ENCODE measurements at regions not wholly inside any gene's neighbourhood (a gene's known extent, or its start where the extent isn't known, plus 50 kb on each side); places are given as distances from the start of the nearest gene placed in this dataset.

DNA sequence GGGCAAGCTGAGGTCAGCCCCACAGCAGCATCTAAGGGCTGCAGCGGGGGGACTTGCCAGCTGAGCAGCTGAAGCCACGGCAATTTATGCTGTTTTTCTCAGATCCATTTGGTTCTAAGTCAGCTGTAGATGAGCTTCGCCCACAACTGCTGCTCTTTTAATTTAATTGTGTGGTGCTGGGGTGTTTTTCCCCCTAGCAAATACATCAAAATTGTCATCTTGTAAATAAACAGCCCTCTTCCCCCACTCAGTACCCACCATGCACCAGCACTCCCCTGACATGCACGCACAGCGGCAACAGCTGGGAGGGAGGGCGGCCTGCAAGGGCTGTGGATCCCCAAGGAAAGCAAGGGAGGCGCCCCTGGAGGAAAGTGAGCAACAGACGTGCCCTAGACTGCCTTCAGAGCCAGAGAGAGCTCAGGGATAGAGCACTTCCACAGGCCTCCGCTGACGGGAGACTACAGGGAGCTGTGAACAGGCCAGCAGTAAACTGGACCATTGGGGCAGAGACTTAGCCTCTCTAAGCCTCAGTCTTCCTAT is 149.5 kb downstream of the TMEM132E start:
- DNase-seq (no peak), ATAC-seq (no peak)
- intact Hi-C loops (cut with DNase I, micrococcal nuclease): no loop called here
- Histone ChIP-seq H3K4me1 (ENCODE audit: low read depth) (no peaks in the 10 kb centered on the region), H3K36me3 (ENCODE audit: low read depth) (no peaks in the 10 kb centered on the region), H3K4me3 (no peak overlapping the region), H3K9me3 (no peaks in the 10 kb centered on the region)
- TF ChIP-seq, protein P1, sequence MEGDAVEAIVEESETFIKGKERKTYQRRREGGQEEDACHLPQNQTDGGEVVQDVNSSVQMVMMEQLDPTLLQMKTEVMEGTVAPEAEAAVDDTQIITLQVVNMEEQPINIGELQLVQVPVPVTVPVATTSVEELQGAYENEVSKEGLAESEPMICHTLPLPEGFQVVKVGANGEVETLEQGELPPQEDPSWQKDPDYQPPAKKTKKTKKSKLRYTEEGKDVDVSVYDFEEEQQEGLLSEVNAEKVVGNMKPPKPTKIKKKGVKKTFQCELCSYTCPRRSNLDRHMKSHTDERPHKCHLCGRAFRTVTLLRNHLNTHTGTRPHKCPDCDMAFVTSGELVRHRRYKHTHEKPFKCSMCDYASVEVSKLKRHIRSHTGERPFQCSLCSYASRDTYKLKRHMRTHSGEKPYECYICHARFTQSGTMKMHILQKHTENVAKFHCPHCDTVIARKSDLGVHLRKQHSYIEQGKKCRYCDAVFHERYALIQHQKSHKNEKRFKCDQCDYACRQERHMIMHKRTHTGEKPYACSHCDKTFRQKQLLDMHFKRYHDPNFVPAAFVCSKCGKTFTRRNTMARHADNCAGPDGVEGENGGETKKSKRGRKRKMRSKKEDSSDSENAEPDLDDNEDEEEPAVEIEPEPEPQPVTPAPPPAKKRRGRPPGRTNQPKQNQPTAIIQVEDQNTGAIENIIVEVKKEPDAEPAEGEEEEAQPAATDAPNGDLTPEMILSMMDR (IDR thresholded peaks at IDR 0.05): no peak

- no peaks in the 10 kb centered on the region for H3K9me3 ChIP-seq
- ATAC-seq: no peak
- DNase-seq: no peak
- TF ChIP-seq, protein P1 (IDR thresholded peaks at IDR 0.05): no peak
- H3K36me3 ChIP-seq (ENCODE audit: low read depth): no peaks in the 10 kb centered on the region
- intact Hi-C loops (cut with DNase I, micrococcal nuclease): no loop called here
- H3K4me3 ChIP-seq: no peak overlapping the region
- H3K4me1 ChIP-seq (ENCODE audit: low read depth): no peaks in the 10 kb centered on the region
Observed at GRCh38 chr17:34727601-34728000, 148.2 kb downstream of the TMEM132E start.

- DNase-seq: no peak
- TF ChIP-seq, protein P1 (IDR thresholded peaks at IDR 0.05): no peak
- no peak for ATAC-seq
- Histone ChIP-seq H3K36me3 (ENCODE audit: low read depth) (no peaks in the 10 kb centered on the region), H3K4me1 (ENCODE audit: low read depth) (no peaks in the 10 kb centered on the region), H3K4me3 (no peak overlapping the region), H3K9me3 (no peaks in the 10 kb centered on the region)
- intact Hi-C loops (cut with DNase I, micrococcal nuclease): no loop called here
Observed at GRCh38 chr17:34726536-34727384, 147.4 kb downstream of the TMEM132E start.

- no peak overlapping the region for H3K4me3 ChIP-seq
- TF ChIP-seq, protein P1 (IDR thresholded peaks at IDR 0.05): no peak
- ATAC-seq: no peak
- DNase-seq: no peak
- no peaks in the 10 kb centered on the region for H3K9me3 ChIP-seq
- intact Hi-C loops (cut with DNase I, micrococcal nuclease): no loop called here
- no peaks in the 10 kb centered on the region for H3K36me3 ChIP-seq (ENCODE audit: low read depth)
- no peaks in the 10 kb centered on the region for H3K4me1 ChIP-seq (ENCODE audit: low read depth)
Observed at GRCh38 chr17:34725725-34726124, 146.3 kb downstream of the TMEM132E start.

DNA sequence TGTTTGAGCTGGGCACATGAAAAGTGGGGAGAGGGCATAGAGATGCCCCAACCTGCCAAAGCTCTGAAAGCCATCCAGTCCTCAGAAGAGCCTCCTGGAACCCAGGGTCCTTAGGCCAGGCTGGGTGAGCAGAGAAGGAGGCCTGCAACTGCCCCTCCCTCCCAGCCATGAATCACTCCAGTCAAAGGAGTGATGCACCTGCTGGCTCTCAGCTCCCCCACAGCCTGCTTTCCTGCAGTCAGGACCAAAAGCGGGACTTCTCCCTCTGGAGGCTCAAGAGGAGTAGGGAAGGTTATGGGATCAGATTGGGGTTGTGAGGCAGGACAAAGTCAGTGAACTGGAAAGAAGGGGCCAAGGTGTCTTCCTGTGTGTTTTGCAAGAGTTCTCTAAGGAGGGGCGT is 145.6 kb downstream of the TMEM132E start:
- TF ChIP-seq, protein P1 (IDR thresholded peaks at IDR 0.05): no peak
- H3K9me3 ChIP-seq: no peaks in the 10 kb centered on the region
- ATAC-seq: no peak
- intact Hi-C loops (cut with DNase I, micrococcal nuclease): no loop called here
- no peaks in the 10 kb centered on the region for H3K36me3 ChIP-seq (ENCODE audit: low read depth)
- no peak for DNase-seq
- no peaks in the 10 kb centered on the region for H3K4me1 ChIP-seq (ENCODE audit: low read depth)
- H3K4me3 ChIP-seq: no peak overlapping the region
